ENCODE measurements at regions not wholly inside any gene's neighbourhood (a gene's known extent, or its start where the extent isn't known, plus 50 kb on each side); places are given as distances from the start of the nearest gene placed in this dataset.

DNA sequence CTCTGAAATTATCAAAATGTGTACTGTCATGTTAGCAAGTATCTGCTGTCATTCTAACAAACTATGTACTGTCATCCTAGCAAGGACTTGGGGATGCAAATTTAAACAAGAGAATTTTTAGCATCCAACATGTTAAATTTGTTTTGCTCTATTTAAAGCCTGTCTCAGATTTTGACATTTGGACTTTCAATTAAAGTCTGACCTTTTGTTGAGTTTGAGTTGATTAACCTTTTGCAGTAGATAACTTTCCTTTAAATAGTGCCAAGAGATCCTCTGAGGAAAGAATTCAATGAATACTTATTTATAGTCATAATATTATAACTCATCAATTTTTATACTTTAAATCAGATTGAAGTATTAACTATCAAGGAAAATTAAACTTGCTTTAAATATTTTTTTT lies 80.2 kb downstream of the TDRD15 start:
- Histone ChIP-seq H3K4me1 (ENCODE audit: insufficient read depth, low read length) (no peaks in the 10 kb centered on the region), H3K9me3 (ENCODE audit: low read length) (no peaks in the 10 kb centered on the region), H3K9ac (ENCODE audit: insufficient read depth, low read depth, low read length) (no peak overlapping the region), H3K4me2 (ENCODE audit: low read depth, low read length) (no peak overlapping the region), H3K36me3 (replicated peaks in 1 of 2; ENCODE audit: control insufficient read depth in 1 of 2, insufficient read depth in 2 of 2, low read length in 2 of 2) (no peaks in the 10 kb centered on the region), H3K4me3 (replicated peaks in 1 of 3; ENCODE audit: insufficient read depth in 1 of 3, low read depth in 2 of 3, low read length in 3 of 3) (no peak overlapping the region), H2AFZ (ENCODE audit: low read length) (no peak overlapping the region), H3K79me2 (ENCODE audit: insufficient read depth, low read length) (no peaks in the 10 kb centered on the region), H4K20me1 (ENCODE audit: insufficient read depth, low read length) (no peaks in the 10 kb centered on the region), H3K27me3 (ENCODE audit: control insufficient read depth in 1 of 2, insufficient read depth in 2 of 2, low read length in 2 of 2) (peaks cover 0 to 5% of the 10 kb centered on the region in 2 experiments; a peak in 2 of 5 replicates), H3K27ac (ENCODE audit: extremely low read length, insufficient read depth, low read length) (no peak overlapping the region)
- CTCF ChIA-PET (ENCODE audit: low intra/inter-chr PET ratio, low total read pairs): no interaction called here
- POLR2A ChIA-PET: no interaction called here
- BruUV-seq (replicated peaks): no TSS peak
- in situ Hi-C loops (cut with HindIII; ENCODE audit: extremely low pct_ligation_motif_present, low pct_unique_long_range_greater_than_20kb): no loop called here
- TF ChIP-seq EHMT2 (IDR thresholded peaks at IDR 0.05; ENCODE audit: borderline replicate concordance, low read depth, low read length): no peak
- TF ChIP-seq ZNF460 (CRISPR knock-in tag; IDR thresholded peaks at IDR 0.05; ENCODE audit: borderline replicate concordance): no peak
- TF ChIP-seq, protein P1, sequence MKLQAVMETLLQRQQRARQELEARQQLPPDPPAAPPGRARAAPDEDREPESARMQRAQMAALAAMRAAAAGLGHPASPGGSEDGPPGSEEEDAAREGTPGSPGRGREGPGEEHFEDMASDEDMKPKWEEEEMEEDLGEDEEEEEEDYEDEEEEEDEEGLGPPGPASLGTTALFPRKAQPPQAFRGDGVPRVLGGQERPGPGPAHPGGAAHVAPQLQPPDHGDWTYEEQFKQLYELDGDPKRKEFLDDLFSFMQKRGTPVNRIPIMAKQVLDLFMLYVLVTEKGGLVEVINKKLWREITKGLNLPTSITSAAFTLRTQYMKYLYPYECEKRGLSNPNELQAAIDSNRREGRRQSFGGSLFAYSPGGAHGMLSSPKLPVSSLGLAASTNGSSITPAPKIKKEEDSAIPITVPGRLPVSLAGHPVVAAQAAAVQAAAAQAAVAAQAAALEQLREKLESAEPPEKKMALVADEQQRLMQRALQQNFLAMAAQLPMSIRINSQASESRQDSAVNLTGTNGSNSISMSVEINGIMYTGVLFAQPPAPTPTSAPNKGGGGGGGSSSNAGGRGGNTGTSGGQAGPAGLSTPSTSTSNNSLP (IDR thresholded peaks at IDR 0.05; ENCODE audit: low read depth, low read length): no peak
- TF ChIP-seq, protein P2, sequence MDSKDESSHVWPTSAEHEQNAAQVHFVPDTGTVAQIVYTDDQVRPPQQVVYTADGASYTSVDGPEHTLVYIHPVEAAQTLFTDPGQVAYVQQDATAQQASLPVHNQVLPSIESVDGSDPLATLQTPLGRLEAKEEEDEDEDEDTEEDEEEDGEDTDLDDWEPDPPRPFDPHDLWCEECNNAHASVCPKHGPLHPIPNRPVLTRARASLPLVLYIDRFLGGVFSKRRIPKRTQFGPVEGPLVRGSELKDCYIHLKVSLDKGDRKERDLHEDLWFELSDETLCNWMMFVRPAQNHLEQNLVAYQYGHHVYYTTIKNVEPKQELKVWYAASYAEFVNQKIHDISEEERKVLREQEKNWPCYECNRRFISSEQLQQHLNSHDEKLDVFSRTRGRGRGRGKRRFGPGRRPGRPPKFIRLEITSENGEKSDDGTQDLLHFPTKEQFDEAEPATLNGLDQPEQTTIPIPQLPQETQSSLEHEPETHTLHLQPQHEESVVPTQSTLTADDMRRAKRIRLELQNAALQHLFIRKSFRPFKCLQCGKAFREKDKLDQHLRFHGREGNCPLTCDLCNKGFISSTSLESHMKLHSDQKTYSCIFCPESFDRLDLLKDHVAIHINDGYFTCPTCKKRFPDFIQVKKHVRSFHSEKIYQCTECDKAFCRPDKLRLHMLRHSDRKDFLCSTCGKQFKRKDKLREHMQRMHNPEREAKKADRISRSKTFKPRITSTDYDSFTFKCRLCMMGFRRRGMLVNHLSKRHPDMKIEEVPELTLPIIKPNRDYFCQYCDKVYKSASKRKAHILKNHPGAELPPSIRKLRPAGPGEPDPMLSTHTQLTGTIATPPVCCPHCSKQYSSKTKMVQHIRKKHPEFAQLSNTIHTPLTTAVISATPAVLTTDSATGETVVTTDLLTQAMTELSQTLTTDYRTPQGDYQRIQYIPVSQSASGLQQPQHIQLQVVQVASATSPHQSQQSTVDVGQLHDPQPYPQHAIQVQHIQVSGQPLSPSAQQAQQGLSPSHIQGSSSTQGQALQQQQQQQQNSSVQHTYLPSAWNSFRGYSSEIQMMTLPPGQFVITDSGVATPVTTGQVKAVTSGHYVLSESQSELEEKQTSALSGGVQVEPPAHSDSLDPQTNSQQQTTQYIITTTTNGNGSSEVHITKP (CRISPR knock-in tag; IDR thresholded peaks at IDR 0.05; ENCODE audit: low read depth): no peak
- ATAC-seq (no peak), FAIRE-seq (no peak), DNase-seq (ENCODE audit: low spot score) (no peak)
- intact Hi-C loops (cut with micrococcal nuclease; ENCODE audit: unreplicated experiment): no loop called here

Data from HepG2 (cell line).